GM19455 (cell line): ENCODE measurements at regions not wholly inside any gene's neighbourhood (a gene's known extent, or its start where the extent isn't known, plus 50 kb on each side); places are given as distances from the start of the nearest gene placed in this dataset.
"Not testable (repeated sequence)": the region's sequence is repeated elsewhere in the genome, so short reads cannot be mapped to it uniquely, and the experiment has no call there.

ENCODE experiments used
- ATAC-seq: cut with Tn5 transposase; IDR thresholded peaks from one replicate; pipeline ENCODE4 v1.9.1; 2021; ENCODE audit not compliant: unreplicated experiment

DNA sequence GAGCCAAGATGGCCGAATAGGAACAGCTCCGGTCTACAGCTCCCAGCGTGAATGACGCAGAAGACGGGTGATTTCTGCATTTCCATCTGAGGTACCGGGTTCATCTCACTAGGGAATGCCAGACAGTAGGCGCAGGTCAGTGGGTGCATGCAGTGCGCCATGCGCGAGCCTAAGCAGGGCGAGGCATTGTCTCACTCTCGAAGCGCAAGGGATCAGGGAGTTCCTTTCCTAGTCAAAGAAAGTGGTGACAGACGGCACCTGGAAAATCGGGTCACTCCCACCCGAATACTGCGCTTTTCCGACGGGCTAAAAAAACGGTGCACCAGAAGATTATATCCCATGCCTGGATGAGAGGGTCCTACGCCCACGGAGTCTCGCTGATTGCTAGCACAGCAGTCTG, 600.1 kb downstream of the PRR16 start:
- not testable (repeated sequence) for ATAC-seq

- no peak for ATAC-seq
Measured at GRCh38 chr5:121086671-121087070, 622.6 kb downstream of the PRR16 start.

DNA sequence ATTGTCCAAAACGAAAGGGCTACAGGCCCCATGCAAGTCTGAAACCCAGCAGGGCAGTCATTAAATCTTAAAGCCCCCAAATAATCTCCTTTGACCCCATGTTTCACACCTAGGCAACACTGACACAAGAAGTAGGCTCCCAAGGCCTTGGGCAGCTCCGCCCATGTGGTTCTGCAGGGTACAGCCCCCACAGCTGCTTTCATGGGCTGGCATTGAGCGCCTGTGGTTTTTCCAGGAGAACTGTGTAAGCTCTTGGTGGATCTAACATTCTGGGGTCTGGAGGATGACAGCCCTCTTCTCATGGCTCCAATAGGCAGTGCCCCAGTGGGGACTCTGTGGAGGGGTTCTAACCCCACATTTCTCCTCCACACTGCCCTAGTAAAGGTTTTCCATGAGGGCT, 623.5 kb downstream of the PRR16 start:
- no peak for ATAC-seq

DNA sequence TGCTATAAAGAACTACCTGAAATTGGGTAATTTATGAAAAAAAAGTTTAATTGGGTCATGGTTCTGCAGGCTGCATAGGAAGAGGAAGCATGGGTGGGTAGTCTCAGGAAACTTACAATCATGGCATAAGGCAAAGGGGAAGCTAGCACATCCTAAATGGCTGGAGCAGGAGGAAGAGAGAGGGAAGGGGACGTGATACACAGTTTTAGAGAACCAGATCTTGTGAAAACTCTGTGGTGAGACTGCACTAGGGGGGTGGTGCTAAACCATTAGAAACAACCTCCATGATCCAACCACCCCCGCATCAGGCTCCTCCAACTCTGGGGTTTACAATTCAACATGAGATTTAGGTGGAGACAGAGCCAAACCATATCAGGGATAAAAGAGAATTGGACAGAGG, 624.2 kb downstream of the PRR16 start:
- no peak for ATAC-seq

GRCh38 chr5:121090822-121091221, 626.7 kb downstream of the PRR16 start:
- no peak for ATAC-seq

GRCh38 chr5:121100931-121101330, 636.8 kb downstream of the PRR16 start:
- no peak for ATAC-seq

DNA sequence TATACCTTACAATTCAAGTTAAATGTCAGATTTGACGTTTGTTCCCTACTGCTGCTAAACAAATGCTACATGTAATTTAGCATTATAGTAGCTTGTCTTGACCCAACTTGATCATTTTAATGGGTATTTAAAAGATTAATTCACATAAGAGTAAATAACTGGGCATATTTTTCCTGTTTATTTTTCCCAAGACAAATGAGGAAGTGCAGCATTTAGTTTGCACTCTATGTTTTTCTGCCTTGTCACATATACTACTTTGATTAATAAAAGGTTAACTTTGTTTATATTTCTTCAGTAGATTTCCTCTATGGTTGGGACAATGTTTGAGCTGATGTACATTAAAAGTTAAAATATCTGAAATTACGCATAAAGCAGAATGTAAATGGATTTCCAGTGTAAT, 641.8 kb downstream of the PRR16 start:
- ATAC-seq = no peak

- not testable (repeated sequence) for ATAC-seq
Measured at GRCh38 chr5:121106721-121107690, 642.9 kb downstream of the PRR16 start.

- no peak for ATAC-seq
Measured at GRCh38 chr5:121108725-121109124, 644.6 kb downstream of the PRR16 start.

- ATAC-seq = no peak
Measured at GRCh38 chr5:121109817-121110216, 645.7 kb downstream of the PRR16 start.

- no peak for ATAC-seq
Measured at GRCh38 chr5:121121786-121122185, 657.7 kb downstream of the PRR16 start.

DNA sequence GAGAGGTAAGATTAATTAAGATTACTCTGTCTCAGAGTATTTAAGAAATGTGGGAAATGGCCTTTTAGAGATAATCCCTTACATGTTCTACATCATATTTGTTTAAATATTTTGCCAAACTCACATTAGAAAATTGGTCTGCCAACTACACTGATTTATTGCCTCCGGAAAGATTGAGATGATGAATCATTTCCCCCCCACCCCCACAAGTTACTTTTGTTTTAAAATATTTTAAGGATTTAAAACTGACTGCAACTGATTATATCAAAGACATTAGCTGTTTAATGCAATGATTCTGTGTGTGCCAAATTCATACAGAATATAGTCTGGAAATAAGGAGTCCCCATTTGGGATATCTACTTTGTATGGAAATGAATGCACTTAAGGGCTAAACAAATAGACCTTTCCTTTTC, 674.4 kb downstream of the PRR16 start:
- no peak for ATAC-seq

- no peak for ATAC-seq
Measured at GRCh38 chr5:121138952-121139351, 674.9 kb downstream of the PRR16 start.

DNA sequence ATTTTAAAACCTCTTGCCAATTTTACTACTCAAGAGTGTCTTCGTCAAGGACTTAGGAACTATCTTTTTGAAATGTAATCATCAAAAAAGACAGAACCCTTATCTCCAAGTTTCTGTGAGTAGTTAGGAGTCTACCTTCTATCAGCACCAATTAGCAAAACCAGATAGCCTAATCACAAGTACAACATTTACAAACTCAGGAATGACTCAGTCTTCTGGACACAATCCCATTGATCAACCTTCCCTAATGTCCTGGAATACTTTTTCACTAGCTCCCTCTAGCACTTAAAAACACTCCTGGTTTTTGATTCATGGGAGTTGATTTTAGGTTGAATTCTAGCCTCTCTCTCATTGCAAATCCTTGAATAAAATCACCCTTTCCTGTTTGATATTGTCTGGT, 680.7 kb downstream of the PRR16 start:
- ATAC-seq = no peak

GRCh38 chr5:121151534-121151933, 687.4 kb downstream of the PRR16 start:
- no peak for ATAC-seq

- no peak for ATAC-seq
Measured at GRCh38 chr5:121152411-121152810, 688.3 kb downstream of the PRR16 start.

DNA sequence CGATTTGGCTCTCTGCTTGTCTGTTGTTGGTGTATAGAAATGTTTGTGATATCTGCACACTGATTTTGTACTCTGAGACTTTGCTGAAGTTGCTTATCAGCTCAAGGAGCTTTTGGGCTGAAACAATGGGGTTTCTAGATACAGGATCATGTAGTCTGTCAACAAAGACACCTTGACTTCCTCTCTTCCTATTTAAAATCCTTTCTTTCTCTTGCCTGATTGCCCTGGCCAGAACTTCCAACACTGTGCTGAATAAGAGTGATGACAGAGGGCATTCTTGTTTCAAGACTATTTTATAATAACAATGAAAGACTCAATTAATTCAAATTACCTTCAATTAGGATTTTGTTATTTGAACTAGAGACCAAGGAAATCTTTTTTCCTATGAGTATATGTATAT, 692.5 kb downstream of the PRR16 start:
- no peak for ATAC-seq

- ATAC-seq = no peak
Measured at GRCh38 chr5:121158451-121158850, 693.2 kb upstream of the FTMT start.

DNA sequence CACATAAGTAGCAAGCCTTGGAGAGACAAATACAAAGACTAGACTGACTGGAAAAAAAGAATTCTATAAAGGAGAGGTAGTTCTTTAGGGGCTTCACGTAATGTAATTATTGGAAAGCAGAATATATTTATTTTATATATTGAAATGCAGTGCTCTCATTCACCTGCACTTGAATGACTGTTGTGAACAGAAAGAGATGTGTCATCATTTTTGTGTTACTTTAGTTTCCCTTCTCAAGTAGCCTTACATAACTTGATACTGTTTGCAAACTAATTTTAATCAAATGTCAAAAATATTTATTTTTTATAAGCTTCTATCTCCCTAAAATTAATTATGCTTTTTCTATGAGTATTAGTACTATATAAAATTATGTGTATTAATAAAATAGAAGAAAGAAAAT, 691.1 kb upstream of the FTMT start:
- ATAC-seq = no peak

DNA sequence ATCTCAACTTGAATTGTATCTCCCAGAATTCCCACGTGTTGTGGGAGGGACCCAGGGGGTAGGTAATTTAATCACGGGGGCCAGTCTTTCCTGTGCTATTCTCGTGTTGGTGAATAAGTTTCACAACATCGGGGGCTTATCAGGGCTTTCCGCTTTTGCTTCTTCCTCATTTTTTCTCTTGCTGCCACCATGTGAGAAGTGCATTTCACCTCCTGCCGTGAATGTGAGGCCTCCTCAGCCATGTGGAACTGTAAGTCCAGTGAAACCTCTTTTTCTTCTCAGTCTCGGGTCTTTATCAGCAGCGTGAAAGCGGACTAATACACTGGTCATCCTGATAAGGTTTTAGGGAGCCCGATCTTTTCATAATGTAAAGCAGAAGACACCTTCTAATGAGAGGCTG, 687.0 kb upstream of the FTMT start:
- ATAC-seq = no peak

GRCh38 chr5:121171361-121171760, 680.3 kb upstream of the FTMT start:
- no peak for ATAC-seq

- ATAC-seq = no peak
Measured at GRCh38 chr5:121171834-121172233, 679.8 kb upstream of the FTMT start.

- no peak for ATAC-seq
Measured at GRCh38 chr5:121174351-121174750, 677.3 kb upstream of the FTMT start.
